H1 (cell line): ENCODE measurements at regions not wholly inside any gene's neighbourhood (a gene's known extent, or its start where the extent isn't known, plus 50 kb on each side); places are given as distances from the start of the nearest gene placed in this dataset.

Experiments
- CTCF ChIA-PET: fragments of 300-600 bp; sonication (Branson Sonifier 250); formaldehyde crosslinking; loops from one replicate; lab custom pipeline; 2021; ENCODE audit not compliant: partially characterized antibody; lab: Charles Lee
- POLR2A ChIA-PET: fragments of 300-600 bp; sonication (Branson Sonifier 250); formaldehyde crosslinking; loops from one replicate; lab custom pipeline; 2021; ENCODE audit warnings: inconsistent platforms; ENCODE audit not compliant: partially characterized antibody; lab: Charles Lee
- DNase-seq, 2 experiments: peaks; one replicate each; pipeline versions ENCODE4 v3.0.0 to v3.0.0-alpha.2; 2010 to 2022; ENCODE audit warnings: low spot score in 2 of 2, low read depth in 1 of 2, mixed read lengths in 1 of 2
- FAIRE-seq: peaks from 2 replicates; lab custom pipeline; 2011; peaks lifted over from hg19 to GRCh38; lab: Jason Lieb, UNC
- H2AFZ ChIP-seq: 2 replicates; pipeline ENCODE4 v1.8.1; 2012; ENCODE audit warnings: low read length, inconsistent platforms
- H2AK5ac ChIP-seq: 2 replicates; pipeline ENCODE4 v1.6.1; 2013; ENCODE audit warnings: low read depth, low read length
- H2BK120ac ChIP-seq: replicated peaks from 2 replicates; pipeline ENCODE3; 2013; ENCODE audit warnings: low read depth, low read length, inconsistent platforms
- H2BK12ac ChIP-seq: 2 replicates; pipeline ENCODE4 v1.6.1; 2013; ENCODE audit warnings: low read depth, low read length
- H2BK15ac ChIP-seq: 2 replicates; pipeline ENCODE4 v1.6.1; 2013; ENCODE audit warnings: low read length
- H2BK20ac ChIP-seq: 2 replicates; pipeline ENCODE4 v1.6.1; 2013; ENCODE audit warnings: low read length
- H2BK5ac ChIP-seq: 2 replicates; pipeline ENCODE4 v1.6.1; 2013; ENCODE audit warnings: low read depth, low read length
- H3K14ac ChIP-seq: 2 replicates; pipeline ENCODE4 v1.6.1; 2013; ENCODE audit warnings: inconsistent platforms; ENCODE audit not compliant: insufficient read length
- H3K18ac ChIP-seq: 2 replicates; pipeline ENCODE4 v1.6.1; 2013; ENCODE audit warnings: low read length; ENCODE audit errors: extremely low read depth
- H3K23ac ChIP-seq: 2 replicates; pipeline ENCODE4 v1.6.1; 2013; ENCODE audit warnings: inconsistent platforms; ENCODE audit not compliant: insufficient read length
- H3K23me2 ChIP-seq: 2 replicates; pipeline ENCODE4 v1.6.1; 2013; ENCODE audit warnings: low read depth, low read length
- H3K27ac ChIP-seq: 2 replicates; pipeline ENCODE4 v1.6.1; 2011; ENCODE audit warnings: low read depth, low read length, inconsistent platforms
- H3K27me3 ChIP-seq, 4 experiments: replicated peaks in 1 of 4; 1 replicate in 1 of 4; 2 replicates in 3 of 4; pipeline versions ENCODE4 v1.6.1 to v1.8.1; 2011 to 2013; ENCODE audit warnings: low read length in 3 of 4, mild to moderate bottlenecking in 3 of 4, inconsistent platforms in 2 of 4, mixed read lengths in 2 of 4, moderate library complexity in 1 of 4; ENCODE audit not compliant: control insufficient read depth in 3 of 4, insufficient read depth in 3 of 4; ENCODE audit errors: extremely low read depth in 1 of 4
- H3K36me3 ChIP-seq, 4 experiments: 2 replicates each; pipeline versions ENCODE4 v1.6.1 to v1.8.1; 2011 to 2013; ENCODE audit warnings: mild to moderate bottlenecking in 4 of 4, low read length in 3 of 4, moderate library complexity in 2 of 4, control low read depth in 1 of 4, inconsistent platforms in 1 of 4; ENCODE audit not compliant: insufficient read depth in 4 of 4, control insufficient read depth in 2 of 4
- H3K4ac ChIP-seq: replicated peaks from 2 replicates; pipeline ENCODE3; 2013; ENCODE audit warnings: low read length, low read depth, mixed read lengths, inconsistent platforms; ENCODE audit not compliant: insufficient read length
- H3K4me1 ChIP-seq, 4 experiments: replicated peaks in 1 of 4; 1 replicate in 1 of 4; 2 replicates in 3 of 4; pipeline versions ENCODE4 v1.6.1 to v1.8.1; 2011 to 2013; ENCODE audit warnings: low read length in 3 of 4, inconsistent platforms in 2 of 4, mixed read lengths in 1 of 4; ENCODE audit not compliant: insufficient read depth in 4 of 4, control insufficient read depth in 3 of 4
- H3K4me2 ChIP-seq, 2 experiments: 2 replicates each; pipeline versions ENCODE4 v1.6.1 to v1.8.1; 2011 to 2013; ENCODE audit warnings: low read depth in 2 of 2, low read length in 2 of 2, control low read depth in 1 of 2, inconsistent platforms in 1 of 2, mild to moderate bottlenecking in 1 of 2; ENCODE audit not compliant: insufficient read depth in 1 of 2
- H3K4me3 ChIP-seq, 4 experiments: fragments of 200-600, 300-600 bp in 1 of 4; sonication (generic), shearing (Covaris generic), sonication (Bioruptor Twin) in 1 of 4; 2 replicates each; pipeline versions ENCODE4 v1.5.1 to v1.8.1; 2011 to 2016; ENCODE audit warnings: low read length in 4 of 4, low read depth in 3 of 4, control low read depth in 2 of 4, inconsistent platforms in 2 of 4, mild to moderate bottlenecking in 2 of 4, mixed read lengths in 1 of 4, moderate library complexity in 1 of 4; ENCODE audit not compliant: insufficient read depth in 2 of 4; ENCODE audit errors: extremely low read depth in 1 of 4
- H3K56ac ChIP-seq: replicated peaks from 2 replicates; pipeline ENCODE3; 2013; ENCODE audit warnings: low read depth, mild to moderate bottlenecking, mixed read lengths, low read length, inconsistent platforms; ENCODE audit not compliant: insufficient read length
- H3K79me1 ChIP-seq: 2 replicates; pipeline ENCODE4 v1.6.1; 2013; ENCODE audit warnings: low read depth, low read length, control low read depth
- H3K79me2 ChIP-seq, 2 experiments: 2 replicates each; pipeline versions ENCODE4 v1.6.1 to v1.8.1; 2012 to 2013; ENCODE audit warnings: low read length in 2 of 2, mild to moderate bottlenecking in 2 of 2, inconsistent platforms in 1 of 2; ENCODE audit not compliant: insufficient read depth in 2 of 2, control insufficient read depth in 1 of 2
- H3K9ac ChIP-seq, 4 experiments: replicated peaks in 1 of 4; 1 replicate in 1 of 4; 2 replicates in 3 of 4; pipeline versions ENCODE4 v1.6.1 to v1.8.1; 2011 to 2013; ENCODE audit warnings: low read depth in 3 of 4, low read length in 3 of 4, control low read depth in 2 of 4, mild to moderate bottlenecking in 2 of 4, moderate library complexity in 2 of 4, inconsistent platforms in 1 of 4; ENCODE audit errors: extremely low read depth in 1 of 4
- H3K9me3 ChIP-seq, 2 experiments: 2 replicates each; pipeline versions ENCODE4 v1.6.1 to v1.8.1; 2012 to 2013; ENCODE audit warnings: mild to moderate bottlenecking in 2 of 2, moderate library complexity in 2 of 2, control low read depth in 1 of 2, inconsistent platforms in 1 of 2, low read depth in 1 of 2, low read length in 1 of 2, mixed read lengths in 1 of 2; ENCODE audit not compliant: insufficient read depth in 2 of 2
- H4K20me1 ChIP-seq, 2 experiments: replicated peaks in 1 of 2; 2 replicates each; pipeline versions ENCODE3 to v1.8.1; 2011 to 2013; ENCODE audit warnings: inconsistent platforms in 2 of 2, low read length in 2 of 2, mild to moderate bottlenecking in 1 of 2; ENCODE audit not compliant: insufficient read depth in 2 of 2, control insufficient read depth in 1 of 2
- H4K5ac ChIP-seq: 2 replicates; pipeline ENCODE4 v1.6.1; 2013; ENCODE audit warnings: low read length, low read depth, mixed read lengths, inconsistent platforms; ENCODE audit not compliant: insufficient read length
- H4K8ac ChIP-seq: 2 replicates; pipeline ENCODE4 v1.8.0; 2013; ENCODE audit warnings: mild to moderate bottlenecking, moderate library complexity, low read length, inconsistent platforms; ENCODE audit not compliant: insufficient read depth; ENCODE audit errors: extremely low read depth
- H4K91ac ChIP-seq: replicated peaks from 2 replicates; pipeline ENCODE3; 2013; ENCODE audit warnings: low read length, mixed read lengths, inconsistent platforms; ENCODE audit not compliant: insufficient read length
- CBX5 ChIP-seq: fragments of 300-800, 300-1000 bp; sonication (generic); IDR thresholded peaks from 2 replicates; pipeline ENCODE4 v1.7.1; 2016; ENCODE audit warnings: antibody characterized with exemption, low read length, low read depth
- CHD1 ChIP-seq: IDR thresholded peaks from 2 replicates; pipeline ENCODE4 v1.6.1; 2012; ENCODE audit warnings: low read depth, low read length, improper control_type of control experiment
- CREB1 ChIP-seq: IDR thresholded peaks from 2 replicates; pipeline ENCODE4 v1.6.1; 2012; ENCODE audit warnings: inconsistent platforms
- MAFK ChIP-seq: IDR thresholded peaks from 2 replicates; pipeline ENCODE4 v1.6.1; 2012; ENCODE audit warnings: low read depth, mild to moderate bottlenecking, improper control_type of control experiment, low read length
- RBBP5 ChIP-seq: IDR thresholded peaks from 2 replicates; pipeline ENCODE4 v1.7.1; 2012; ENCODE audit warnings: low read depth, mild to moderate bottlenecking, inconsistent platforms, low read length, moderate library complexity, borderline replicate concordance
- RNF2 ChIP-seq: fragments of 200-900, 300-1000 bp; sonication (generic); IDR thresholded peaks from 2 replicates; pipeline ENCODE4 v1.7.1; 2016; ENCODE audit warnings: borderline replicate concordance, low read depth, mild to moderate bottlenecking, antibody characterized with exemption, low read length; ENCODE audit not compliant: poor library complexity, severe bottlenecking; ENCODE audit errors: missing control alignments
- SAP30 ChIP-seq: fragments of 300-600 bp; sonication (generic); IDR thresholded peaks from 2 replicates; pipeline ENCODE4 v1.7.1; 2012; ENCODE audit warnings: low read length, moderate library complexity, mild to moderate bottlenecking, inconsistent platforms; ENCODE audit not compliant: insufficient read depth, insufficient replicate concordance
- SRF ChIP-seq: IDR thresholded peaks from 2 replicates; pipeline ENCODE4 v1.6.1; 2011; ENCODE audit warnings: mild to moderate bottlenecking, low read depth, low read length, moderate library complexity
- SUZ12 ChIP-seq: fragments of 200-600 bp; sonication (generic); IDR thresholded peaks from 2 replicates; pipeline ENCODE4 v1.6.1; 2012; ENCODE audit warnings: mild to moderate bottlenecking, inconsistent platforms, low read length, moderate library complexity, mixed read lengths
- WGBS, 2 experiments: shearing (Covaris generic) in 1 of 2; methylation state at CpG; one replicate each; pipeline versions ENCODE4 v1.1.6 to v1.1.7; 2013 to 2015; ENCODE audit warnings: low lambda C conversion rate in 2 of 2, mixed read lengths in 2 of 2, inconsistent platforms in 1 of 2, low coverage in 1 of 2, missing lambda C conversion rate in 1 of 2; ENCODE audit not compliant: insufficient replicate concordance in 2 of 2, insufficient coverage in 1 of 2, insufficient read length in 1 of 2; ENCODE audit errors: extremely low coverage in 1 of 2, missing lambda C conversion rate in 1 of 2; 5-methylcytosine and 5-hydroxymethylcytosine counted together
- TF ChIP-seq, protein P1 (sequence below): IDR thresholded peaks from 2 replicates; pipeline ENCODE4 v1.6.1; 2011; ENCODE audit warnings: low read length, improper control_type of control experiment
- TF ChIP-seq, protein P2 (sequence below), 3 experiments: IDR thresholded peaks; 1 replicate in 2 of 3; 2 replicates in 1 of 3; pipeline versions ENCODE4 v1.5.1 to v1.6.1; 2011; ENCODE audit warnings: low read length in 3 of 3, mild to moderate bottlenecking in 3 of 3, inconsistent platforms in 2 of 3, low read depth in 1 of 3, moderate library complexity in 1 of 3; ENCODE audit not compliant: insufficient read depth in 1 of 3; ENCODE audit errors: control extremely low read depth in 1 of 3

DNA sequence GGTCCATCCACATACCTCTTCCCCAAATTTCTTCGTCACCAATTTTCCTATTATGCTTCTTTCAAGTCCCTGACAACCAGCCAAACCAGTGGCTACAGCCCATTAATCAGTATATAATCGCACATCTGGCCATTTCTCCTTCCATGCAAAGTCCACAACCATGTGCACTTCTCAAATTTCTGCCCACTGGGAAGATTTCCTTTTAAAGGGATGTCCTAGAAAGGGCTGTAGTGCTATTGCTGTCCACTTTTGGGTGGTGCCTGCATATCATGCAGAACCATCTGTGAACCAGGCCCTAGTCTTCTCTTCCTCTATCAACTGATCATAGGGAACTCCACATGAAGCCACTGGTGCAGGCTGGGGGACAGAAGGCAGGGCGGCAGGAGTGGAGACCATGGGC lies 55.2 kb upstream of the MID1IP1 start:
- WGBS, 2 experiments: 90% methylated on average over 3 of the region's 3 CpGs; no CpG with 5 or more reads in 1 of the 2 experiments
- H2AFZ ChIP-seq: no peak overlapping the region
- TF ChIP-seq RNF2 (no peak), SAP30 (no peak), SUZ12 (no peak), CREB1 (no peak), CHD1 (no peak), CBX5 (no peak), RBBP5 (no peak), MAFK (no peak), SRF (no peak)
- TF ChIP-seq, protein P1, sequence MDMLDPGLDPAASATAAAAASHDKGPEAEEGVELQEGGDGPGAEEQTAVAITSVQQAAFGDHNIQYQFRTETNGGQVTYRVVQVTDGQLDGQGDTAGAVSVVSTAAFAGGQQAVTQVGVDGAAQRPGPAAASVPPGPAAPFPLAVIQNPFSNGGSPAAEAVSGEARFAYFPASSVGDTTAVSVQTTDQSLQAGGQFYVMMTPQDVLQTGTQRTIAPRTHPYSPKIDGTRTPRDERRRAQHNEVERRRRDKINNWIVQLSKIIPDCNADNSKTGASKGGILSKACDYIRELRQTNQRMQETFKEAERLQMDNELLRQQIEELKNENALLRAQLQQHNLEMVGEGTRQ: no peak
- TF ChIP-seq, protein P2, sequence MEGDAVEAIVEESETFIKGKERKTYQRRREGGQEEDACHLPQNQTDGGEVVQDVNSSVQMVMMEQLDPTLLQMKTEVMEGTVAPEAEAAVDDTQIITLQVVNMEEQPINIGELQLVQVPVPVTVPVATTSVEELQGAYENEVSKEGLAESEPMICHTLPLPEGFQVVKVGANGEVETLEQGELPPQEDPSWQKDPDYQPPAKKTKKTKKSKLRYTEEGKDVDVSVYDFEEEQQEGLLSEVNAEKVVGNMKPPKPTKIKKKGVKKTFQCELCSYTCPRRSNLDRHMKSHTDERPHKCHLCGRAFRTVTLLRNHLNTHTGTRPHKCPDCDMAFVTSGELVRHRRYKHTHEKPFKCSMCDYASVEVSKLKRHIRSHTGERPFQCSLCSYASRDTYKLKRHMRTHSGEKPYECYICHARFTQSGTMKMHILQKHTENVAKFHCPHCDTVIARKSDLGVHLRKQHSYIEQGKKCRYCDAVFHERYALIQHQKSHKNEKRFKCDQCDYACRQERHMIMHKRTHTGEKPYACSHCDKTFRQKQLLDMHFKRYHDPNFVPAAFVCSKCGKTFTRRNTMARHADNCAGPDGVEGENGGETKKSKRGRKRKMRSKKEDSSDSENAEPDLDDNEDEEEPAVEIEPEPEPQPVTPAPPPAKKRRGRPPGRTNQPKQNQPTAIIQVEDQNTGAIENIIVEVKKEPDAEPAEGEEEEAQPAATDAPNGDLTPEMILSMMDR (IDR thresholded peaks at IDR 0.05; ENCODE audit: control extremely low read depth in 1 of 3, insufficient read depth in 1 of 3, low read depth in 1 of 3, low read length in 3 of 3): no peak

More for the DNA sequence above, 55.2 kb upstream of the MID1IP1 start:
- Histone ChIP-seq H3K36me3 (no peaks in the 10 kb centered on the region), H3K23me2 (no peaks in the 10 kb centered on the region), H3K56ac (no peak overlapping the region), H4K8ac (no peak overlapping the region), H4K5ac (no peak overlapping the region), H3K4ac (no peak overlapping the region), H3K23ac (no peak overlapping the region), H2BK15ac (no peak overlapping the region), H2BK12ac (no peak overlapping the region), H3K27ac (no peak overlapping the region), H3K4me2 (no peak overlapping the region), H3K18ac (no peak overlapping the region), H3K14ac (no peak overlapping the region), H2AK5ac (no peak overlapping the region), H2BK20ac (no peak overlapping the region), H3K9me3 (no peaks in the 10 kb centered on the region), H3K4me3 (no peak overlapping the region), H3K9ac (no peak overlapping the region), H2BK5ac (no peak overlapping the region), H4K20me1 (no peaks in the 10 kb centered on the region), H4K91ac (no peak overlapping the region), H3K27me3 (no peaks in the 10 kb centered on the region), H3K4me1 (no peaks in the 10 kb centered on the region), H2BK120ac (no peak overlapping the region), H3K79me1 (no peaks in the 10 kb centered on the region), H3K79me2 (no peaks in the 10 kb centered on the region)
- ChIA-PET CTCF (interaction anchor here (1.4 kb wide), 1 partner anchor 8 kb away, joined by 7 read pairs; no protein-coding TSS in a partner anchor), POLR2A (no interaction called here)
- DNase-seq (no peak), FAIRE-seq (no peak)
